GM12892 (cell line): ENCODE measurements at regions not wholly inside any gene's neighbourhood (a gene's known extent, or its start where the extent isn't known, plus 50 kb on each side); places are given as distances from the start of the nearest gene placed in this dataset.

Source experiments
- POLR2A ChIP-seq: IDR thresholded peaks from 2 replicates; pipeline ENCODE4 v1.6.1; 2011; ENCODE audit warnings: low read depth, low read length, control low read depth
- POLR2AphosphoS5 ChIP-seq: IDR thresholded peaks from 2 replicates; pipeline ENCODE4 v1.6.1; 2011; ENCODE audit warnings: low read depth, low read length, control low read depth
- TAF1 ChIP-seq: IDR thresholded peaks from 2 replicates; pipeline ENCODE4 v1.6.1; 2011; ENCODE audit warnings: low read depth, mild to moderate bottlenecking, control low read depth, low read length, borderline replicate concordance

DNA sequence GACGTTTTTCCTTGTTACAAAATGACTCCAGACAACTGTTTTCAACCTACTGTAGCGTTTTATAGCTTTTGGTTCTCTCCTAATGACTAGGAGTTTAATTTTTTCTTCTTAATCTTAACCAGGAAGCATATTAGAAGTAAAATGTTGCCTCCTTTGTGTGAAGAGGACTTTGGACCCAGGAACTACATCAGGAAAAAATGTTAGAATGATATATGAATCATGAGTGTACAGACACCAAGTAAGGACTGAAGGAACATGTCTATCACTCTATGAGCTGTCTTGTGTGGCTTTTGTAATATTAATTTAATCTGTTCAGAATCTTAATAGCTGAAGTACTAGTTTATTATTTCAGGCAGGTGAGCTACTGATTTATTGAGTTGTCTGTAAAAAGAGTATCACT lies 71.0 kb upstream of the MARCKS start:
- no peak for TF ChIP-seq POLR2A
- TF ChIP-seq POLR2AphosphoS5 = no peak
- no peak for TF ChIP-seq TAF1
